Frontal cortex (tissue), 3 donors: ENCODE measurements at regions not wholly inside any gene's neighbourhood (a gene's known extent, or its start where the extent isn't known, plus 50 kb on each side); places are given as distances from the start of the nearest gene placed in this dataset.
A peak's percentile ranks its signal among the peaks of the same experiment; 100 is the strongest.

ENCODE experiments used
- DNase-seq, 2 donors: peaks; one replicate each; pipeline ENCODE4 v3.0.0; 2012; ENCODE audit warnings: low spot score in 2 of 2
- FAIRE-seq: peaks from 2 replicates; lab custom pipeline; 2012; peaks lifted over from hg19 to GRCh38; lab: Jason Lieb, UNC
- donor health status: control.
- donor health status: control.
- donor health status: control.

- no peak for DNase-seq
- FAIRE-seq, result no peak
Observed at GRCh38 chr4:125725957-125726525, 411.3 kb downstream of the FAT4 start.

DNA sequence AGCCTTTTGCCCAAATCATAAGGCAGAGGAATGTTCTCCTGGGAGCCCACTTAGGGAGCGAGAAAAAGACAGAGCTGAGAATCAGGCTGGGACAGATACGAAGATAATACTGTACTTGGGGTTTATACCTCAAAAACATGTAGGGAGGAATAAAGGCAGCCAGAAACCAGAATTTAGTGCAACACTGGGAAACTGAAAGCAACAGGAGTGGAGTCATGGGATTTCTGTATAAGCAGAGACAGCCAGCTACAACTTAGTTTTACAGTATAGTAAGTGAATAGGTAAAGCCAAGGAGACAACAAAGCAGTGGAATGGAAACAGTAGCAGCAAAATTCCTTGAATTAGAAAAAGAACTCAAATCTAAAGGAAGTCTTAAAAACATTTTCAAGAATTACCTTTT lies 413.2 kb downstream of the FAT4 start:
- DNase-seq (no peak), FAIRE-seq (no peak)

GRCh38 chr4:125728568-125728967 lies 413.8 kb downstream of the FAT4 start:
- peak in 1 of 2 donors; percentile 5 for DNase-seq
- FAIRE-seq, result no peak

- FAIRE-seq, result peak; percentile 13
Observed at GRCh38 chr4:125729171-125729570, 414.4 kb downstream of the FAT4 start.

GRCh38 chr4:125732632-125733031 lies 417.9 kb downstream of the FAT4 start:
- DNase-seq, result no peak
- no peak for FAIRE-seq

More at GRCh38 chr4:125729171-125729570, 414.4 kb downstream of the FAT4 start:
- no peak for DNase-seq

- no peak for FAIRE-seq
- no peak for DNase-seq
Observed at GRCh38 chr4:125734504-125734903, 419.7 kb downstream of the FAT4 start.

GRCh38 chr4:125735102-125735501 lies 420.3 kb downstream of the FAT4 start:
- no peak for DNase-seq

GRCh38 chr4:125736057-125736456 lies 421.3 kb downstream of the FAT4 start:
- no peak for FAIRE-seq
- no peak for DNase-seq

More at GRCh38 chr4:125735102-125735501, 420.3 kb downstream of the FAT4 start:
- FAIRE-seq, result no peak

GRCh38 chr4:125739760-125740159 lies 425.0 kb downstream of the FAT4 start:
- no peak for DNase-seq
- no peak for FAIRE-seq

DNA sequence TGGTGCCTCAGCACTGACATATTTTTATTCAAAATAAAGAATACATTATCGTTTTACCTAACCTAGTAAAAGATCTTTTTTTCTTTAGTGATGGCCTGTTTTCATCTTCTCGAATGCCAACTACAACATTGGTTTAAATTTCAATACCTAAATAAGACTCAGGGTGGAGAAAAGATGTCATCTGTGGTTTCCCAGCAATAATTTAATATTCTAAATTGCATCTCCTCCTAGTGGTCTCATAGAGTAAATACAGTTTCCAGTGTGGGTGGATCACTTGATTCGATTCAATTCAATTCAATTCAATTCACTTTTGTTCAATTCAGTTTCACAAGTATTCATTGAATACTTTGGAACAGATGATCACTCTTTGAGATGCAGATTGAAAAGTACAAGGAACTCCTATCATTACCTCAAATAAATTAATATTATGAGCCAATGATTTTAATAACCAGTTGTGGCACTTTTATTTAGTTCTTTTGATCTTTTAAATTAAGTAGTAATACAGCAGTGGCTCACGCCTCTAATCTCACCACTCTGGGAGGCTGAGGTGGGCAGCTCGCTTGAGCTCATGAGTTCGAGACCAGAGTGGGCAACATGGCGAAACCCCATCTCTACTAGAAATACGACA lies 427.2 kb downstream of the FAT4 start:
- FAIRE-seq (no peak), DNase-seq (no peak)

DNA sequence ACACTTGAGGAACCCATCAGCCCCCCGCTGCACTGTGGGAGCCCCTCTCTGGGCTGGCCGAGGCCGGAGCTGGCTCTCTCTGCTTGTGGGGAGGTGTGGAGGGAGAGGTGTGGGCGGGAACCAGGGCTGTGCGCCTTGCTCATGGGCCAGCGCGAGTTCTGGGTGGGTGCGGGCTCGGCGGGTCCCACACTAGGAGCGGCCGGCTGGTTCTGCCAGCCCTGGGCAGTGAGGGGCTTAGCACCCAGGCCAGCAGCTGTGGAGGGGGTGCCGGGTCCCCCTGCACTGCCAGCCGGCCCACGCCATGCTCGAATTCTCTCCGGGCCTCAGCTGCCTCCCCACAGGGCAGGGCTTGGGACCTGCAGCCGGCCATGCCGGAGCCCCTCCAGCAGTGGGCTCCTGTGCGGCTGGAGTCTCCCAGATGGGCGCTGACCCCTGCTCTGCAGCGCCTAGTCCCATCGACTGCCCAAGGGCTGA lies 430.2 kb downstream of the FAT4 start:
- FAIRE-seq, result no peak
- DNase-seq, result no peak

DNA sequence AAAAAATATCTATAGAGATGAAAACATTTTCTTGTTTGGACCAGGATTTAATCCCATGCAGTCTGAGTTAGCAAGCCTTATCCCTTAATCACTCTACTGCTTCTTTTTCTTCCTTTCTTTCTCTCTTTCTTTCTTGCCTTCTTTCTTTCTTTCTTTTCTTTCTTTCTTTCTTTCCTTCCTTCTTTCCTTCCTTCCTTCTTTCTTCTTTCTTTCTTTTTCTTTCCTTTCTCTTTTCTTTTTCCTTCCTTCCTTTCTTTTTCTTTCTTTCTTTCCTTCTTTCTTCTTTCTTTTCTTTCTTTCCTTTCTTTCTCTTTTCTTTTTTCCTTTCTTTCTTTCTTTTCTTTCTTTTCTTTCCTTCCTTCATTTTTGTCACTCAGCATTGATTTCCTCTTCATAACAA lies 434.6 kb downstream of the FAT4 start:
- no peak for DNase-seq
- no peak for FAIRE-seq

DNA sequence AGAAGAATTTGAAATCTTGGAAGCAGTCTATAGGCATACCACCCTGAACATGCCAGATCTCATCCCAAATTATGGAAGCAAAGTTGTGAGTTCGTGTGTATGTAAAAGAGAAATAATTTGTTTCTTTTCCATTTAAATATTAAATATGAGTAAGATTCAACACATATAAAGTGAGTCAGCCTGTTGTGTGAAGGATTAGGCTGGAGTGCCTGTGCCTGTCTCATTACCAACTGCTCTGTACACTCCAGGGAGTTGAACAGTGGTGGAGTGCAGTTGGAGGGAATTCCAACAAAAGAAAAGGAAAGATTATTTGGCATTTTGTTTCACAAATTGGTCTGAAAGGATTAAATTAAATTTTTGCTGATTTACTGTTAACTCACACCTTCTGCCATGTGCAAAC lies 435.6 kb downstream of the FAT4 start:
- DNase-seq, result no peak
- FAIRE-seq, result no peak

DNA sequence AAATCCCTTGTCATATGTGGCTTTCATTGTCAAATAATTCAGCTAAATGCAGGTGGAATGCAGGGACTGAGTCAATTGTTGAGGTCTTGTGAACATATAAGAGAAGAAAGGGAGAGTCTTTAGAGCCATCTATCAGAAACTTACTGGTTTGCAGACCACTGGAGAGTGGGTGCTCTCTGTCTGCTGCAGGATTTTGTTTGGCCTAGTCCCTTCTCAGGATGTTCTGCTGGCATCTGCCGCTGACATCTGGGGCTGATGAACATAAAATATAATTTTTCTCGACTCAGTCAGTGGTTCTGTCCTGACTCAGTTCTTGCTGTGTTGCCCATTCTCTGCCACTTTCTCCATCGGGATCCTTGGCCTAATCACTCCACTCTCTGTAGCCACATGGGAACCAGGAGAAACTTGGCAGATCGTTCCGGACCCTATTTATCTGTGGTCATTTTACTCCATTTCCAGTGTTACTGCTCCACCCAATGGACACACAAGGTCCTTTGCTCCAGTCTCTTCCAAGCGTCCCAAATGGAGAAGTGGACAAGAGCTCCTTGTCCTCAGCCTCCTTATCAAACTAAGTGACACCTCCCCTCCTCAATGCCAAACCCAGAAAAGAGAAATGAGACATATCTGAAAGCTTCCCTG lies 436.2 kb downstream of the FAT4 start:
- no peak for FAIRE-seq
- DNase-seq, result peak; percentile 27 to 41

DNA sequence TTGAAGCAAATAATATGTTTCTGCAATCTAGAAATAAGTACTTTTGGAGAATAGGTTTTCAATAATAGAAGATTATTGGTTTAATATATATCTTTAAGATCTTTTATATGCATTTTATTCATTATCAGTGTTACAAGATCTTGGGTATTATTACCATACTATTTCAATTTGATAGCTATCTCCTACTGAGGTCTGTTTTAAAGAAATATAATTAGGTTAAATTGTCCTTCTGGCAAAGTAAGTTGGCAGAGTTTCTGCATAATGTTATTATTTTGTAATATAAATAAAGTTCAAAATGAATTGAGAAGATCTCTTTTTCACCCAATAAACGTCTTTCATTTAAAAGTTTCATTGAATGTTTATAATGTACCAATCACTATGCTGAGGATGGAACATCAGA lies 443.7 kb downstream of the FAT4 start:
- FAIRE-seq (no peak), DNase-seq (no peak)

- FAIRE-seq, result no peak
- no peak for DNase-seq
Observed at GRCh38 chr4:125760201-125760819, 445.6 kb downstream of the FAT4 start.

- FAIRE-seq (no peak), DNase-seq (no peak)
Observed at GRCh38 chr4:125760956-125761355, 446.2 kb downstream of the FAT4 start.

DNA sequence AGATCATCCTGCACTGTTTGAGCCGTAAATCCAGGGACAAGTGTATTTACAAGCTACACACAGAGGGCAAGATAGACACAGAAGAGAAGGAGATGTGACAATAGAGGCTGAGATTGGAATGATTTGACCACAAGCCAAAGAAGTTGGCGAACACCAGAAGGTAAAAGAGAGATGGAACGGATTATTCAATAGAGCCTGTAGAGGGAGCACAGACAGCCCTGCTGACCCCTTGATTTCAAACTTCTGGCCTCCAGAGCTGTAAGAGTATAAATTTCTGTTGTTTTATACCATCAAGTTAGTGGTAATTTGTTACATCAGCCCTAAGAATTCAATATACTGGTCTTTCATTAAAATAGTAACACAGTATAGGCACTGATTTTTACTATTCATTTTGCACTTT lies 447.8 kb downstream of the FAT4 start:
- FAIRE-seq, result no peak

GRCh38 chr4:125765941-125766340 lies 451.2 kb downstream of the FAT4 start:
- FAIRE-seq (no peak), DNase-seq (no peak)

More for the DNA sequence above, 447.8 kb downstream of the FAT4 start:
- no peak for DNase-seq

- no peak for DNase-seq
Observed at GRCh38 chr4:125770814-125771398, 456.2 kb downstream of the FAT4 start.

GRCh38 chr4:125772680-125773079 lies 457.9 kb downstream of the FAT4 start:
- FAIRE-seq, result no peak
- no peak for DNase-seq

More at GRCh38 chr4:125770814-125771398, 456.2 kb downstream of the FAT4 start:
- FAIRE-seq, result no peak
